GM19240 (cell line): ENCODE measurements at regions not wholly inside any gene's neighbourhood (a gene's known extent, or its start where the extent isn't known, plus 50 kb on each side); places are given as distances from the start of the nearest gene placed in this dataset.

Experiments
- DNase-seq: peaks from one replicate; pipeline ENCODE4 v3.0.0; 2011; ENCODE audit warnings: low spot score; ENCODE audit not compliant: insufficient read length

GRCh38 chr2:74036010-74036409 is 51.3 kb downstream of the TET3 start:
- DNase-seq, result no peak

GRCh38 chr2:74036450-74037195 is 51.9 kb downstream of the TET3 start:
- DNase-seq, result no peak

GRCh38 chr2:74037379-74037860 is 52.7 kb downstream of the TET3 start:
- no peak for DNase-seq

GRCh38 chr2:74039611-74040010 is 54.9 kb downstream of the TET3 start:
- DNase-seq, result no peak

- no peak for DNase-seq
Observed at GRCh38 chr2:74041182-74041581, 56.5 kb downstream of the TET3 start.

GRCh38 chr2:74041726-74042125 is 57.0 kb downstream of the TET3 start:
- no peak for DNase-seq

GRCh38 chr2:74042606-74043005 is 57.9 kb downstream of the TET3 start:
- DNase-seq, result no peak

- DNase-seq, result no peak
Observed at GRCh38 chr2:74043345-74044329, 58.9 kb downstream of the TET3 start.

- DNase-seq, result no peak
Observed at GRCh38 chr2:74044999-74045398, 60.3 kb downstream of the TET3 start.

- no peak for DNase-seq
Observed at GRCh38 chr2:74045454-74045853, 60.7 kb downstream of the TET3 start.

- no peak for DNase-seq
Observed at GRCh38 chr2:74046441-74046840, 61.7 kb downstream of the TET3 start.

- no peak for DNase-seq
Observed at GRCh38 chr2:74047152-74047551, 62.4 kb downstream of the TET3 start.

- no peak for DNase-seq
Observed at GRCh38 chr2:74048147-74048546, 63.4 kb downstream of the TET3 start.

- no peak for DNase-seq
Observed at GRCh38 chr2:74048843-74049519, 64.3 kb downstream of the TET3 start.

- no peak for DNase-seq
Observed at GRCh38 chr2:74050151-74050550, 65.4 kb downstream of the TET3 start.

- no peak for DNase-seq
Observed at GRCh38 chr2:74051504-74051903, 66.8 kb downstream of the TET3 start.

- DNase-seq, result no peak
Observed at GRCh38 chr2:74052732-74053710, 68.3 kb downstream of the TET3 start.

- DNase-seq, result no peak
Observed at GRCh38 chr2:74053959-74054715, 69.4 kb downstream of the TET3 start.

- DNase-seq, result no peak
Observed at GRCh38 chr2:74059137-74059775, 74.5 kb downstream of the TET3 start.
